ENCODE measurements at regions not wholly inside any gene's neighbourhood (a gene's known extent, or its start where the extent isn't known, plus 50 kb on each side); places are given as distances from the start of the nearest gene placed in this dataset.

DNA sequence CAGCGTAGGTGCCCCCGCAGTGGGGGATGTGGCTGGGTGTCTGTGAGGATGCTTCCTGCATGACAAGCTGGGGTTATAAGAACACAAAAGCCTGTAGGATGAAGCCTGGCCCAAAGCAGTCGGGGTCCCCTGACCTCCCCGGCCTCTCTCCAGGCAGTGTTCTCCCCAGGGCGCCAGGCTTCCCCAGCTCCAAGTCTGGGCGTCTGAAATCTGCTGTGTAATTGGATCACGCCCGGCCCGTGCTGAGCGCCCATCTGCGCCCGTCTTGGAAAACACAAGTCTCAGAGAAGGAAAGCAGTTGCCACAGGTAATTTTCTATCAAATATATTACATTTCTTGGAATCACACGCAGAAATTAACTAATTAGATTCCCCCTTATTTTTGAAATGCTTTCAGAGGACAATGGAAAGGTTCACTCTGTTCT is 233.3 kb downstream of the CTTN start:
- no peak for DNase-seq

DNA sequence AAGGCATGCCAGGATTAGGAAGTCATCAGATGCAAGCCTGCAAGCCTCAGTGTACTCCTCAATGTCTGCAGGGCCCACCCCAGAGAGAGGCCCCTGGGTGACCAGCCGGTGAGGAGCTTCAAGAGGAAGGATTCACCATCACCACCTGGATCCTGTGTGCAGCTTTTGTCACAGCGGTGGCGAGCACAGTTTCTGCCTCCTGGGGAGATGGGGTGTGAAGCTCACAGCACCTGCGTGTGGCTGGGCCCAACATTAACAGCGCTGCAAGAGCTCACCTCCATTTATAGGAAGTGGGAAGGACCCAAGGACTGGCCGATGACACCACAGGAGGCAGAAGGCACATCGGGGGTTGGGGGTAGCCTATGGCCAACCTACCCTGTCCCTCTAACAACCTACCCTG is 235.3 kb downstream of the CTTN start:
- DNase-seq = no peak

DNA sequence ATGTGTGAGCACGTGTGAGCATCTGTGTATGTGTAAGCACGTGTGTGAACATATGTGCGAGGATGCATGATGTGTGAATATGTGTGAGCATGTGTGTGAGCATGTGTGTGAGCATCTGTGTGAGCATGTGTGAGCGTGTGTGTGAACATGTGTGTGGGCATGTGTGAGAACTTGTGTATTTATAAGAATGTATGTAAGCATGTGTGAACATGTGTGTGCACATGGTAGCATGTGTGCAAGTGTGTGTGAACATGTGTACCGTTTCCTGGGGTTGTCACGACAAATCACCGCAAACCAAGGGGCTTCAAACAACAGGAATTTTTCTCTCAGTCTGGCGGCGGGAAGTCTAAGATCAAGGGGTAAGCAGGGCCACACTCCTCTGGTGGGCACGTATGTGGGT is 238.3 kb downstream of the CTTN start:
- no peak for DNase-seq

DNA sequence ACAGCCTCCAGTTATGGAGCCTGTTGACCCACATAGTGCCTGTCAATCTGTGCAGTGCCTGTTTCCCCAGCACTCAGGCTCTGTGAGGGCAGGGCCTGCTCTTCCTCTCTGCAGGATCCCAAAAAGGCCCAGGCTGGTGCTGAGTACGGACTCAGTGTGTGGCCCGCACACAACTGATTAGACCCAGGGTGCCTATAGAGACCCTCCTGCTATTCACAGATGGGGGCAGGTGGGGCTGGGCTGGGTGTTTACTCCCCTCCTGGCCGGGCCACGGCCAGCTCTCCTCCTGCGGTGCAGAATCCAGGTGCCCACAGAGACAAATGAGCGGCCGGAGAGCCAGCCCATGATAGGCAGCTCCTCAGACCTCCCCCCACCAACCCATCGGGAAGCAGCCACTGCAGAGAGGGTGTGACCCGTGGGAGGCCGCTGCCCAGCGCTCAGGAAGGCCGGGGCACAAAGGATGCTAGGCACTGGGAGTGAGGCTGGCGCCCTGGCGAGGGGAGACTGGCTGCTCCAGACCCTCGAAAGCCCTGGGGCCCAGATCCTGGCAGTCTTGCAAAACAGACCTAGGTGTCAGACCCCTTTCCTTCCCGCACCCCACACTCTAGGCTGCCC is 239.0 kb downstream of the CTTN start:
- DNase-seq = no peak

GRCh38 chr11:70637949-70638583 is 239.7 kb downstream of the CTTN start:
- DNase-seq = no peak

DNA sequence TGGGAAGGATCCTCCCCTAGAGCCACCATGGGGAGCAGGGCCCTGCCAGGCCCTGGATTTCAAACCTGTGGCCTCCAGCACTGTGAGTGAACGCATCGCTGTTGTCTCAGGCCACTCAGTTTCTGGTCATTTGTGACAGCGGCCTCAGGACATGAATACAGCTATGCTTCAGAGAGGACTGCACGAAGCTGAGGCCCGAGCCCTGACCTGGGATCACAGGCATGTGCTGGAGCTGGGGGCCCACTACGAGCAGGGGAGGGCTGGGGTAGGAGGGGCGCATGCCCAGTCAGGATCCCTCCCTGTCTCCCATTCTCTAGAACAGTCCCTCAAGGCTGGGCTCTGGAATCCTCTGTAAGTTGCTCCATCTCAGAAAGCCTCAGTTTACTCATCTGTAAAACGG is 242.1 kb downstream of the CTTN start:
- DNase-seq = no peak

DNA sequence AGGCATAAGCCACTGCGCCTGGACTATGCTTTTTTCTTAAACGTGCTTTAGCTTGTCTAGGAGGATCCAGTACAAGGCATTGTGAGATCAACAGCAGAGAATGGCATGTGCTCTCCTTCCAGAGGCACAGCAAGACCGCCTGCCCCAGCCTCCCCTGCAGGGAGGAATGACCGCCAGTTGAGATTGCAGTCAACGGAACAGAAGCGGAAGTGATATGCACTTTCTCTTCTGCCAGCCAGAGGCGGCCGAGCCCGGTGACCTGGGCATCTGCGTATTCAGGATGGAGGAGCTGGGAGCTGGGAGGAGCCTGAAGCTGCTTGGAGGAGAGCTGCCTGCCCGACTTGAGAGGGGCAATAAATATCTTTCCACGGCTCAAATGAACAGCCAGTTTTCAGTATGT is 243.0 kb downstream of the CTTN start:
- DNase-seq = no peak

DNA sequence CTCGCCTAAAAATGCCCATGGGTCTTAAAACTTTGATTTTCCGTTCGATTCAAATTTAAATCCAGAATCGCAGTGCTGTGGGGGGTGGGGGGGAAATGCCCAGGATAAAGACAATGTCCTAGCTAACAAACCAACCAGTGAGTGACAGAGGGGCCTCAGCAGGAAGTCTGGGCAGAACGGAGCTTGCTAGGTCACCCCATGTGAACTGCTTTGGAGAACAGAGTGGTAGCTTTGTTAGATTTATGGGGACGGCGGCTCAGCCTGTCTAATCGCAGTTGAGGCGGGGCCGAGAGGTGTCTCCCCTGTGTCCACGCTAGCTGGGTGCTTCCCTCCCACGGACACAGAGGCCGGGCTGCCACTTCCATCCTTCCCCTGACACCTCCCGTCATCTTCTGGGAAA is 243.9 kb downstream of the CTTN start:
- DNase-seq = no peak

GRCh38 chr11:70643642-70644041 is 245.3 kb downstream of the CTTN start:
- DNase-seq = no peak

DNA sequence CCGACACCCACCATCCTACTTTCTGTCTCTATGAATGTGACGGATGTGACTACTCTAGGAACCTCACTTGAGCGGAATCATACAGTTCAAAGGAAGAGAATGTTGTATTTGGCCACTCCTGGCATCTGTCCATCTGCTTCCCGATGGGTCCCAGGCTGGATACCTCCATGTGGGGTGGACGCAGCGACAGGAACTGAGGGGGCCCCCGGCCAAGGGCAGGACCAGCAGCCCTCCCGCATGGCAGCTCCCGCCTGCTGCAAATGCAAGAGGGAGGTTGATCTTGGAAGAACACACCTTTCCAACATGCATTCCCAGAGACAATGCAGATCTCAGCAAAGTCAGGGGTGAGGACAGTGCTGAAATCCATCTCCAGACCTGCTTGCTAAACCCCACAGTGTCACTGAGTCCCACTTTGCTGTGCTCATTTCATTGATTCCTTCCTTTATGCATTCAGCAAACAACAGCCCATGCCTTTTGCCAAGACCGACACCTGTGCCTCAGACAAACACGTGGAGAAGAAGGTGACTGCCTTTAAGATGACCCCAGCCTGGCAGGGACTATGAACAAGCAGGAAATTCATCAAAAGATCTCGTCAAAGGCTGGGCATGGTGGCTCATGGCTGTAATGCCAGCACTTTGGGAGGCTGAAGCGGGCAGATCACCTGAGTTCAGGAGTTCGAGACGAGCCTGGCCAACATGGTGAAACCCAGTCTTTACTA is 246.2 kb downstream of the CTTN start:
- no peak for DNase-seq

- no peak for DNase-seq
These were observed 247.2 kb downstream of the CTTN start for GRCh38 chr11:70645537-70645936.

GRCh38 chr11:70646272-70647049 is 248.1 kb downstream of the CTTN start:
- DNase-seq = no peak

GRCh38 chr11:70647188-70648166 is 249.1 kb downstream of the CTTN start:
- no peak for DNase-seq

DNA sequence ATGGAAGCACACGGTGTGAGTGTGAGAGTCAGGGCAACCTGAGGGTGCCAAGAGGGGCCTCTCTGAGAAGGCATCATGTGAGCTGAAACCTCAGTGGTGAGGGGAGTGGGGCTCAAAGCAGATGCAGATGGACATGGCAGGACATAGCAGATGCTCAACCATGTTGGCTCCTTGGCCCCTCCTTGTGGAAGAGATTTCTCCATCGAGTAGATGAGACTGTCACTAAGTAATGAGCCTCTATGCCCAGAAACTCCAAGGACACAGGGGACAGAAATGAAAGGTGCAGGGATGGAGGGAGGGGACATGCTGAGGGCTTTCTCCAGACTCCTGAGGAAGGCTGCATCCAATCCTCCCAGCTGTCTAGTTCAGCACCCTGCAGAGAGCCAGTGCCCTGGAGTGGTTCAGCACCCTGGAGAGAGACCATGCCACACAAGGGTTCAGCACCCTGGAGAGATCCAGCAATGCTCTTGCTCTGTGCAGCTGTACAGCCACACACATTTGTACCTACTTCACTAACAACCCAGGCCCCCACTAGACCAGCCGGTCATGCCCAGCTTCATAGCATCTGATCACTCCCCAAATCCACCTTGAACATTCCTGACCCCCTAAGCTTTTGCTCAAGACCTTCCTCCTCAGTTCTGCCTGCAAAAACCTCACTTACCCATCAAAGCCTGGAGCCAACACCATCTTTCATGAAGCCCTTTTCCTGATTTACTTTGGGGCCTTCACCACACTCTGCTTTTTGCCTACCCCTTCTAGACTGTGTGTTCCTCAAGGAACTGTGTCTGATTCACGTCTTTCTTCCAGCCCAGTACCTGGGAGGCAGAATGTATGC is 252.0 kb downstream of the CTTN start:
- DNase-seq = peak; percentile 18

- DNase-seq = no peak
These were observed 252.7 kb downstream of the CTTN start for GRCh38 chr11:70651031-70651430.

DNA sequence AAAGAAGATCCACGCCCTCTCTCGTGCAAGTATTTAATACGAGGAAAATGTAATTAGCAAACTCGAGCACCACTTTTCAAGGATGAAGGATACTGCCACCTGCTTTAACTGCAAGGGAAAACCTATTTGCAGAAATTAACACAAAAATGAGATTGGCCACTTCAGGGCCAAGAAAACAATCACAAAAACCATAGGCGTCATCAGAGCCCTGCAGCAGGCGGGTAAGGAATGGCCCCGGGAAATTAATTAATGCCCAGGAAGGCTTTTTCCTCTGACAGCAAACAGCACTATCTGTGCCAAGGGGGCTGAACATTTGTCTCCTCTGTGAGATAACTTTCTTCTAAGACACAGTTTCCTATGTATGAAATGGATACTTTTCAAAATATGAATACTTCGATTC is 255.7 kb downstream of the CTTN start:
- DNase-seq = no peak

GRCh38 chr11:70655816-70656215 is 257.5 kb downstream of the CTTN start:
- no peak for DNase-seq

DNA sequence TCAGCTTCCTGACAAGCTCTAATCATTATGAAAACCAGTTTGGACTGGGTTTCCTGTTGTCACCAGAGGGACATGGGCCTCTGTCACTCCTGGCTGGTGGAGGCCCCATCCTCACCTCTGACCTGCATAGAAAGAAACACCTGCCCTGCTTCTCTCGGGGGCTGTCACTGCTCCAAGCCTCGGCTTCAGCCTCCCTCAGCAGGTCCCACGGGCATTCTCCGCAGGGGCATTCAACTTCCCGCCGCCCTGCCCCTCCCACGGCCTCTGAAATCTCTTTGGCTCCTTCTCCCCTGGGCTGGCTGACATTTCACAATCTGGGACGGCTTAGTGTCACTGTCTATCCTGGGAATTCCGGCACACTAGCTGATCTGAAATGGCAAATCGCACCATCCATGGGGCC is 257.9 kb downstream of the CTTN start:
- DNase-seq = no peak

DNA sequence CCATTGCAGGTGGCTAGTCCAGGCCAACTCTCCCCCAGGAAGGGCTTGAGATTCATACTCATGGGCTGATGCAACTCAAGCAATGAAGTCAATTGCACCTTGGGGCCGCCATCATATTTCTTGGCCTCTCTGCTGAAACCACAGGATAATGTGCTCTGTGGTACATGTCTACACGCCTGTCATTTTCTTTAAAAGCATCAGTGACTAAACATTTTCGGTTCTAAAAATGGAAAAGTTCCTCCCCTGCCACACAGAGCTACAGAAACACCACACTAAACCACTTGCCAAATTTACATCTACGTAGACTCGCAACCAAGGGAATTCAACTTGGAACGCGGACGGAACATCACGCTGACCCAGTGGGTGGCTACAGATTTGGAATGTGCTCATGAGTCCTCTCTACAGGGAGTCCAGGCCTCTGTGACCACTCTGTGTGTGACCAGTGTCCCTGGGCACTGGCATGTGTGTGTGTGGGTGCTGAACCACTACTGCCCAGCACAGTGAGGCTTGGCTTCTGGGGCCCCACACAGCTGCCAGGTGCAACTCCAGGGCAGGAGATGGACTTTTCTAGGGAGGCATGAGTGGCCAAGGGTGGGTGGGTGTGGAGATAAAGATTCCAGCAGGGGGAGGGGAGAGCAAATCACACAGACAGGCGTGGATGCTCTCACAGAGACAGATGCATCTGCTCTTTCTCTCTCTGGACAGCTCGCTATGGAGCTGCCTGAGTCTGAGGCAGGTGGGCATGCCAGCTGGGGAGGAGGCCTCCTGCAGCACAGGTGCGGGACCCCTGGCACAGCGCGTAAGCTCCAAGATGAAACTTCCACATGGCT is 261.9 kb downstream of the CTTN start:
- DNase-seq = no peak

GRCh38 chr11:70660889-70661197 is 262.5 kb downstream of the CTTN start:
- no peak for DNase-seq

Measured in activated CD4-positive, alpha-beta T cell treated with anti-CD3 and anti-CD28 coated beads, Interleukin-2, amount 50 U/mL, for 1 hour (primary cell).